Body of pancreas (tissue), 4 donors: ENCODE measurements at regions not wholly inside any gene's neighbourhood (a gene's known extent, or its start where the extent isn't known, plus 50 kb on each side); places are given as distances from the start of the nearest gene placed in this dataset.

Experiments used
- POLR2A ChIP-seq, 3 donors: fragments of 450-650 bp; IDR thresholded peaks; one replicate each; pipeline ENCODE4 v1.6.1; 2016; ENCODE audit warnings: antibody characterized with exemption in 3 of 3, mild to moderate bottlenecking in 2 of 3
- TF ChIP-seq, protein P1 (sequence below), 7 experiments: fragments of 450-650 bp in 4 of 7; fragments of 200-600 bp in 3 of 7; sonication (generic) in 3 of 7; IDR thresholded peaks; one replicate each; pipeline ENCODE4 v1.5.1; 2016 to 2019; ENCODE audit warnings: antibody characterized with exemption in 7 of 7

DNA sequence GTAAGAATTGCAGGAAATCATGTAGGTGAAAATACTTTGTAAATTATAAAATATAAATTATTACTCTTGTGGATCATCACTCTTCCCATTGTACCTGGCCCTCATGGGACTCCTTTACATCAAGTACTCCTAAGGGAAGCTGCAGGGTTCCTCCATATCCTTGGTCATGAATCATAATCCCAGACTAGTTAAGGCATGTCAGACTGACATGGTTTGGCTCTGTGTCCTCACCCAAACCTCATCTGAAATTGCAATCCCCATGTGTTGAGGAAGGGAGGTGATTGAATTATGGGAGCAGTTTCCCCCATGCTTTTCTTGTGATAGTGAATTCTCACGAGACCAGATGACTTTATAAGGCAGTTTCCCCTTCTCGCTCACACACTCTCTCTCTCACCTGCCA is 77.1 kb downstream of the CMPK2 start:
- TF ChIP-seq, protein P1, sequence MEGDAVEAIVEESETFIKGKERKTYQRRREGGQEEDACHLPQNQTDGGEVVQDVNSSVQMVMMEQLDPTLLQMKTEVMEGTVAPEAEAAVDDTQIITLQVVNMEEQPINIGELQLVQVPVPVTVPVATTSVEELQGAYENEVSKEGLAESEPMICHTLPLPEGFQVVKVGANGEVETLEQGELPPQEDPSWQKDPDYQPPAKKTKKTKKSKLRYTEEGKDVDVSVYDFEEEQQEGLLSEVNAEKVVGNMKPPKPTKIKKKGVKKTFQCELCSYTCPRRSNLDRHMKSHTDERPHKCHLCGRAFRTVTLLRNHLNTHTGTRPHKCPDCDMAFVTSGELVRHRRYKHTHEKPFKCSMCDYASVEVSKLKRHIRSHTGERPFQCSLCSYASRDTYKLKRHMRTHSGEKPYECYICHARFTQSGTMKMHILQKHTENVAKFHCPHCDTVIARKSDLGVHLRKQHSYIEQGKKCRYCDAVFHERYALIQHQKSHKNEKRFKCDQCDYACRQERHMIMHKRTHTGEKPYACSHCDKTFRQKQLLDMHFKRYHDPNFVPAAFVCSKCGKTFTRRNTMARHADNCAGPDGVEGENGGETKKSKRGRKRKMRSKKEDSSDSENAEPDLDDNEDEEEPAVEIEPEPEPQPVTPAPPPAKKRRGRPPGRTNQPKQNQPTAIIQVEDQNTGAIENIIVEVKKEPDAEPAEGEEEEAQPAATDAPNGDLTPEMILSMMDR (IDR thresholded peaks at IDR 0.05): no peak
- TF ChIP-seq POLR2A (IDR thresholded peaks at IDR 0.05): no peak
